GM23338 (cell line): ENCODE measurements at regions not wholly inside any gene's neighbourhood (a gene's known extent, or its start where the extent isn't known, plus 50 kb on each side); places are given as distances from the start of the nearest gene placed in this dataset.
A peak's percentile ranks its signal among the peaks of the same experiment; 100 is the strongest.

Experiments
- ATAC-seq: fragments of 200-7000 bp; cut with Tn5 transposase; 3 replicates; pipeline ENCODE4 v1.9.1; 2020
- DNase-seq: peaks from one replicate; pipeline ENCODE4 v3.0.0-alpha.2; 2015; ENCODE audit warnings: low spot score
- H2AFZ ChIP-seq: fragments of 200-600 bp; sonication (generic); 2 replicates; pipeline ENCODE4 v1.8.0; 2016; ENCODE audit warnings: antibody characterized with exemption, mild to moderate bottlenecking, moderate library complexity
- H3F3A ChIP-seq: fragments of 200-600 bp; sonication (generic); replicated peaks from 2 replicates; pipeline ENCODE4 v1.8.0; 2017; ENCODE audit warnings: antibody characterized with exemption, mixed run types, low read depth
- H3K27ac ChIP-seq: fragments of 200-600 bp; sonication (generic); 2 replicates; pipeline ENCODE4 v1.6.1; 2016; ENCODE audit warnings: low read depth
- H3K27me3 ChIP-seq: fragments of 200-600 bp; sonication (generic); 2 replicates; pipeline ENCODE4 v1.8.0; 2016; ENCODE audit warnings: mild to moderate bottlenecking, mixed run types, moderate library complexity; ENCODE audit not compliant: insufficient read depth
- H3K36me3 ChIP-seq: fragments of 200-600 bp; sonication (generic); 2 replicates; pipeline ENCODE4 v1.8.0; 2016; ENCODE audit warnings: mild to moderate bottlenecking; ENCODE audit not compliant: insufficient read depth
- H3K4me1 ChIP-seq: fragments of 200-600 bp; sonication (generic); 2 replicates; pipeline ENCODE4 v1.8.0; 2016; ENCODE audit warnings: mild to moderate bottlenecking, moderate library complexity; ENCODE audit not compliant: insufficient read depth
- H3K4me2 ChIP-seq: fragments of 200-600 bp; sonication (generic); 2 replicates; pipeline ENCODE4 v1.7.1; 2017; ENCODE audit warnings: mixed run types
- H3K4me3 ChIP-seq: fragments of 200-600 bp; sonication (generic); 2 replicates; pipeline ENCODE4 v1.6.1; 2016; ENCODE audit warnings: mixed run types
- H3K79me2 ChIP-seq: fragments of 200-600 bp; sonication (generic); replicated peaks from 2 replicates; pipeline ENCODE4 v1.8.0; 2017; ENCODE audit warnings: mild to moderate bottlenecking; ENCODE audit not compliant: insufficient read depth
- H3K9me2 ChIP-seq: fragments of 200-600 bp; sonication (generic); 2 replicates; pipeline ENCODE4 v1.8.0; 2017; ENCODE audit not compliant: insufficient read depth
- H4K20me1 ChIP-seq: fragments of 200-600 bp; sonication (generic); replicated peaks from 2 replicates; pipeline ENCODE4 v1.8.0; 2017; ENCODE audit warnings: mild to moderate bottlenecking; ENCODE audit not compliant: insufficient read depth
- H3K27ac Mint-ChIP-seq: 2 replicates; pipeline ENCODE4 v1.8.0; 2020; ENCODE audit warnings: inconsistent platforms, mild to moderate bottlenecking, moderate library complexity, mixed read lengths
- H3K27me3 Mint-ChIP-seq: 3 replicates; pipeline ENCODE4 v1.8.0; 2022; ENCODE audit warnings: low read depth, mild to moderate bottlenecking, moderate library complexity, mixed read lengths, inconsistent platforms; ENCODE audit not compliant: insufficient read depth, poor library complexity
- H3K36me3 Mint-ChIP-seq: 3 replicates; pipeline ENCODE4 v1.8.0; 2021; ENCODE audit warnings: low read depth, mild to moderate bottlenecking, inconsistent platforms, moderate library complexity, mixed read lengths
- H3K4me1 Mint-ChIP-seq: 3 replicates; pipeline ENCODE4 v1.8.0; 2020; ENCODE audit warnings: mild to moderate bottlenecking, inconsistent platforms, mixed read lengths
- H3K4me3 Mint-ChIP-seq: 3 replicates; pipeline ENCODE4 v1.8.0; 2021; ENCODE audit warnings: moderate library complexity, mild to moderate bottlenecking, inconsistent platforms, mixed read lengths
- H3K9me3 Mint-ChIP-seq: 3 replicates; pipeline ENCODE4 v1.8.0; 2020; ENCODE audit warnings: moderate library complexity, mild to moderate bottlenecking, inconsistent platforms, mixed read lengths
- CREB1 ChIP-seq: fragments of 250-450 bp; sonication (Bioruptor Pico); IDR thresholded peaks from 2 replicates; pipeline ENCODE4 v1.5.0; 2020; ENCODE audit warnings: low read depth, mild to moderate bottlenecking, moderate library complexity
- EZH2phosphoT487 ChIP-seq: fragments of 200-600 bp; sonication (generic); IDR thresholded peaks from one replicate; pipeline ENCODE4 v1.8.1; 2018; ENCODE audit warnings: antibody characterized with exemption; ENCODE audit not compliant: unreplicated experiment
- JUNB ChIP-seq: IDR thresholded peaks from one replicate; pipeline ENCODE4 v1.6.1; 2016; ENCODE audit warnings: antibody characterized with exemption; ENCODE audit not compliant: unreplicated experiment
- NANOG ChIP-seq: IDR thresholded peaks from 2 replicates; pipeline ENCODE4 v1.6.1; 2016; ENCODE audit warnings: antibody characterized with exemption, borderline replicate concordance
- POLR2AphosphoS5 ChIP-seq: IDR thresholded peaks from 2 replicates; pipeline ENCODE4 v1.6.1; 2016; ENCODE audit warnings: antibody characterized with exemption, low read depth
- STAT1 ChIP-seq: IDR thresholded peaks from one replicate; pipeline ENCODE4 v1.6.1; 2016; ENCODE audit warnings: antibody characterized with exemption; ENCODE audit not compliant: unreplicated experiment
- ZNF114 ChIP-seq: fragments of 250-450 bp; sonication (Bioruptor Pico); IDR thresholded peaks from 2 replicates; pipeline ENCODE4 v1.5.0; 2020; ENCODE audit warnings: mild to moderate bottlenecking, moderate library complexity
- TF ChIP-seq, protein P1 (sequence below), 2 experiments: fragments of 200-600 bp in 1 of 2; sonication (generic) in 1 of 2; conservative IDR thresholded peaks; 2 replicates each; pipeline versions ENCODE4 v1.5.1 to v1.6.1; 2016 to 2017; ENCODE audit warnings: antibody characterized with exemption in 2 of 2, low read depth in 2 of 2, mild to moderate bottlenecking in 2 of 2, moderate library complexity in 1 of 2
- TF ChIP-seq, protein P2 (sequence below): fragments of 250-450 bp; sonication (Bioruptor Pico); IDR thresholded peaks from 2 replicates; pipeline ENCODE4 v1.5.0; 2020; ENCODE audit warnings: mild to moderate bottlenecking, moderate library complexity
- TF ChIP-seq, protein P3 (sequence below): IDR thresholded peaks from one replicate; pipeline ENCODE4 v1.6.1; 2018; ENCODE audit warnings: antibody characterized with exemption; ENCODE audit not compliant: unreplicated experiment

DNA sequence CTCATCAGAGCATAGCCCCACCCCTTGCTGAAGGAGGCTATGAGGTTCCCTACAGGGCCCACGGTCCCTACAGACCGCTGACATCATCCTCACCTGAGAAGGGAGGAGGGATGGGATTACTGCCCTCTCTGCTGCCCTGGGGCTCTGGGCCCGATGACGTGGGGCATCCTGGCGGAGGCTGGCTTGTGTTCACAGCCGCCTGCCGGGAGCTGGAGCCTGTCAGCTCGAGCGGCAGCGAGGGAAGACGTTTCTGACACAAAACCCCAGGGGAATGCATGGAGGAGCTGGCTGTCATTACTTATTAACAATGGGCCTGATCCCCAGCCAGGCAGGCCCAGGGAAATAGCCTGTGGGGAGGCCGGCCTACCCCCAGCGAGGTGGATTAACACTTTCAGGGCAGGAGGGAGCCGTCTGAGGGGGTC lies 106.6 kb upstream of the ATP6AP2 start:
- Mint-ChIP-seq H3K36me3 (no peaks in the 10 kb centered on the region), H3K27me3 (peaks cover 14% of the 10 kb centered on the region), H3K4me1 (peaks cover 45% of the 10 kb centered on the region), H3K4me3 (peak overlapping the region; percentile 59), H3K27ac (peak overlapping the region; percentile 83; the same call in 1 of the 2 replicates), H3K9me3 (no peaks in the 10 kb centered on the region)
- Histone ChIP-seq H3K4me2 (no peak overlapping the region), H3K9me2 (no peaks in the 10 kb centered on the region), H3K79me2 (no peaks in the 10 kb centered on the region), H3F3A (no peaks in the 10 kb centered on the region; the same call in 1 of the 2 replicates), H2AFZ (no peak overlapping the region), H3K27me3 (no peaks in the 10 kb centered on the region), H3K4me1 (peaks cover 17% of the 10 kb centered on the region; the same call in 1 of the 2 replicates), H3K27ac (no peak overlapping the region), H3K4me3 (no peak overlapping the region), H3K36me3 (no peaks in the 10 kb centered on the region), H4K20me1 (no peaks in the 10 kb centered on the region)
- DNase-seq (peak; percentile 85), ATAC-seq (peak; percentile 87)
- TF ChIP-seq CREB1 (CRISPR knock-in tag) (peak; percentile 66), STAT1 (no peak)

DNA sequence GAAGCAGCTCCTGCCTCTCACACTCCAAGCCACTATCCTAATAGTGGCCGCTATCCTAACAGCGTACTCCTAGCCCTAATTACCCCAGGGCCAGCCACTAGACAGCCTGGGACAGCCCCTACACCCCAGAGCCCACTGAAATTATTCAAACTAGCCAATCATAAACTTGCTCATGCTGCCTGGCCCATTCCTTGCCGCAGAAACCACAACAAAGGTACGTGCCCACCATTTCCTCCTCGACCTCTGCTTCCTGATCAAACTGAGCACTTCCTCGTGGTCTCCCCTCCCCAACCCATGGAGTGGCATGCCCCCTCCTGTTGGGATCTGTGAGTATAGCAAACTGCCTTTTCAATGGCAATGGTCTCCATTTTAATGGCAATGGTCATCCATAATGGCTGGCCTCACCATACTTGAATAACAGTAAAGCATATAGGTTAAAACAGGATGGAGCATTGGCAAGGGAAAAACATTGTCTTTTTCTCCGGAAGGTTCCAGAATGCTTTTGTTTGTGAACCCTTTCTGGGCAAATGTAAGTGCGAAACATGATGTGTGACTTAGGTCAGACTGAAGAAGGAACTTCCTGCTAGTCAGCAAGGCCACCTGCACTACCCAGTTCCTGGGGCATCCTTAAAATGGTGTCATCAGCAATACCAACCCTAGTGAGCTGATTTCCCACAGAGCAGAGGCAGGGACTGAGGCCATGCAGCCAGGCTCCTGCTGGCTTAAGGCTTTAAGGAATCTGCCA lies 107.1 kb upstream of the ATP6AP2 start:
- Mint-ChIP-seq H3K9me3 (no peaks in the 10 kb centered on the region), H3K4me3 (no peak overlapping the region), H3K4me1 (peaks cover 43% of the 10 kb centered on the region), H3K27ac (no peak overlapping the region), H3K27me3 (peaks cover 14% of the 10 kb centered on the region), H3K36me3 (no peaks in the 10 kb centered on the region)
- Histone ChIP-seq H3K4me1 (peaks cover 17% of the 10 kb centered on the region; the same call in 1 of the 2 replicates), H3K27me3 (no peaks in the 10 kb centered on the region), H3K9me2 (no peaks in the 10 kb centered on the region), H3K36me3 (no peaks in the 10 kb centered on the region), H3K4me3 (no peak overlapping the region), H3K79me2 (no peaks in the 10 kb centered on the region), H4K20me1 (no peaks in the 10 kb centered on the region), H3K4me2 (0 out of 2 replicates have a peak overlapping the region, but pooled peaks have one; percentile 20), H3K27ac (no peak overlapping the region), H3F3A (no peaks in the 10 kb centered on the region; the same call in 1 of the 2 replicates), H2AFZ (no peak overlapping the region)
- no peak for DNase-seq
- no peak for ATAC-seq
- TF ChIP-seq CREB1 (CRISPR knock-in tag) (no peak), NANOG (no peak), ZNF114 (no peak), JUNB (no peak), POLR2AphosphoS5 (no peak), EZH2phosphoT487 (no peak)
- TF ChIP-seq, protein P1, sequence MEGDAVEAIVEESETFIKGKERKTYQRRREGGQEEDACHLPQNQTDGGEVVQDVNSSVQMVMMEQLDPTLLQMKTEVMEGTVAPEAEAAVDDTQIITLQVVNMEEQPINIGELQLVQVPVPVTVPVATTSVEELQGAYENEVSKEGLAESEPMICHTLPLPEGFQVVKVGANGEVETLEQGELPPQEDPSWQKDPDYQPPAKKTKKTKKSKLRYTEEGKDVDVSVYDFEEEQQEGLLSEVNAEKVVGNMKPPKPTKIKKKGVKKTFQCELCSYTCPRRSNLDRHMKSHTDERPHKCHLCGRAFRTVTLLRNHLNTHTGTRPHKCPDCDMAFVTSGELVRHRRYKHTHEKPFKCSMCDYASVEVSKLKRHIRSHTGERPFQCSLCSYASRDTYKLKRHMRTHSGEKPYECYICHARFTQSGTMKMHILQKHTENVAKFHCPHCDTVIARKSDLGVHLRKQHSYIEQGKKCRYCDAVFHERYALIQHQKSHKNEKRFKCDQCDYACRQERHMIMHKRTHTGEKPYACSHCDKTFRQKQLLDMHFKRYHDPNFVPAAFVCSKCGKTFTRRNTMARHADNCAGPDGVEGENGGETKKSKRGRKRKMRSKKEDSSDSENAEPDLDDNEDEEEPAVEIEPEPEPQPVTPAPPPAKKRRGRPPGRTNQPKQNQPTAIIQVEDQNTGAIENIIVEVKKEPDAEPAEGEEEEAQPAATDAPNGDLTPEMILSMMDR (conservative IDR thresholded peaks at IDR 0.05; ENCODE audit: low read depth in 2 of 2): no peak
- TF ChIP-seq, protein P2, sequence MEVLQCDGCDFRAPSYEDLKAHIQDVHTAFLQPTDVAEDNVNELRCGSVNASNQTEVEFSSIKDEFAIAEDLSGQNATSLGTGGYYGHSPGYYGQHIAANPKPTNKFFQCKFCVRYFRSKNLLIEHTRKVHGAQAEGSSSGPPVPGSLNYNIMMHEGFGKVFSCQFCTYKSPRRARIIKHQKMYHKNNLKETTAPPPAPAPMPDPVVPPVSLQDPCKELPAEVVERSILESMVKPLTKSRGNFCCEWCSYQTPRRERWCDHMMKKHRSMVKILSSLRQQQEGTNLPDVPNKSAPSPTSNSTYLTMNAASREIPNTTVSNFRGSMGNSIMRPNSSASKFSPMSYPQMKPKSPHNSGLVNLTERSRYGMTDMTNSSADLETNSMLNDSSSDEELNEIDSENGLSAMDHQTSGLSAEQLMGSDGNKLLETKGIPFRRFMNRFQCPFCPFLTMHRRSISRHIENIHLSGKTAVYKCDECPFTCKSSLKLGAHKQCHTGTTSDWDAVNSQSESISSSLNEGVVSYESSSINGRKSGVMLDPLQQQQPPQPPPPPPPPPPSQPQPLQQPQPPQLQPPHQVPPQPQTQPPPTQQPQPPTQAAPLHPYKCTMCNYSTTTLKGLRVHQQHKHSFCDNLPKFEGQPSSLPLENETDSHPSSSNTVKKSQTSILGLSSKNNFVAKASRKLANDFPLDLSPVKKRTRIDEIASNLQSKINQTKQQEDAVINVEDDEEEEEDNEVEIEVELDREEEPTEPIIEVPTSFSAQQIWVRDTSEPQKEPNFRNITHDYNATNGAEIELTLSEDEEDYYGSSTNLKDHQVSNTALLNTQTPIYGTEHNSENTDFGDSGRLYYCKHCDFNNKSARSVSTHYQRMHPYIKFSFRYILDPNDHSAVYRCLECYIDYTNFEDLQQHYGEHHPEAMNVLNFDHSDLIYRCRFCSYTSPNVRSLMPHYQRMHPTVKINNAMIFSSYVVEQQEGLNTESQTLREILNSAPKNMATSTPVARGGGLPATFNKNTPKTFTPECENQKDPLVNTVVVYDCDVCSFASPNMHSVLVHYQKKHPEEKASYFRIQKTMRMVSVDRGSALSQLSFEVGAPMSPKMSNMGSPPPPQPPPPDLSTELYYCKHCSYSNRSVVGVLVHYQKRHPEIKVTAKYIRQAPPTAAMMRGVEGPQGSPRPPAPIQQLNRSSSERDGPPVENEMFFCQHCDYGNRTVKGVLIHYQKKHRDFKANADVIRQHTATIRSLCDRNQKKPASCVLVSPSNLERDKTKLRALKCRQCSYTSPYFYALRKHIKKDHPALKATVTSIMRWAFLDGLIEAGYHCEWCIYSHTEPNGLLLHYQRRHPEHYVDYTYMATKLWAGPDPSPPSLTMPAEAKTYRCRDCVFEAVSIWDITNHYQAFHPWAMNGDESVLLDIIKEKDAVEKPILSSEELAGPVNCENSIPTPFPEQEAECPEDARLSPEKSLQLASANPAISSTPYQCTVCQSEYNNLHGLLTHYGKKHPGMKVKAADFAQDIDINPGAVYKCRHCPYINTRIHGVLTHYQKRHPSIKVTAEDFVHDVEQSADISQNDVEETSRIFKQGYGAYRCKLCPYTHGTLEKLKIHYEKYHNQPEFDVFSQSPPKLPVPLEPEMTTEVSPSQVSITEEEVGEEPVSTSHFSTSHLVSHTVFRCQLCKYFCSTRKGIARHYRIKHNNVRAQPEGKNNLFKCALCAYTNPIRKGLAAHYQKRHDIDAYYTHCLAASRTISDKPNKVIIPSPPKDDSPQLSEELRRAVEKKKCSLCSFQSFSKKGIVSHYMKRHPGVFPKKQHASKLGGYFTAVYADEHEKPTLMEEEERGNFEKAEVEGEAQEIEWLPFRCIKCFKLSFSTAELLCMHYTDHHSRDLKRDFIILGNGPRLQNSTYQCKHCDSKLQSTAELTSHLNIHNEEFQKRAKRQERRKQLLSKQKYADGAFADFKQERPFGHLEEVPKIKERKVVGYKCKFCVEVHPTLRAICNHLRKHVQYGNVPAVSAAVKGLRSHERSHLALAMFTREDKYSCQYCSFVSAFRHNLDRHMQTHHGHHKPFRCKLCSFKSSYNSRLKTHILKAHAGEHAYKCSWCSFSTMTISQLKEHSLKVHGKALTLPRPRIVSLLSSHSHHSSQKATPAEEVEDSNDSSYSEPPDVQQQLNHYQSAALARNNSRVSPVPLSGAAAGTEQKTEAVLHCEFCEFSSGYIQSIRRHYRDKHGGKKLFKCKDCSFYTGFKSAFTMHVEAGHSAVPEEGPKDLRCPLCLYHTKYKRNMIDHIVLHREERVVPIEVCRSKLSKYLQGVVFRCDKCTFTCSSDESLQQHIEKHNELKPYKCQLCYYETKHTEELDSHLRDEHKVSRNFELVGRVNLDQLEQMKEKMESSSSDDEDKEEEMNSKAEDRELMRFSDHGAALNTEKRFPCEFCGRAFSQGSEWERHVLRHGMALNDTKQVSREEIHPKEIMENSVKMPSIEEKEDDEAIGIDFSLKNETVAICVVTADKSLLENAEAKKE: no peak
- TF ChIP-seq, protein P3, sequence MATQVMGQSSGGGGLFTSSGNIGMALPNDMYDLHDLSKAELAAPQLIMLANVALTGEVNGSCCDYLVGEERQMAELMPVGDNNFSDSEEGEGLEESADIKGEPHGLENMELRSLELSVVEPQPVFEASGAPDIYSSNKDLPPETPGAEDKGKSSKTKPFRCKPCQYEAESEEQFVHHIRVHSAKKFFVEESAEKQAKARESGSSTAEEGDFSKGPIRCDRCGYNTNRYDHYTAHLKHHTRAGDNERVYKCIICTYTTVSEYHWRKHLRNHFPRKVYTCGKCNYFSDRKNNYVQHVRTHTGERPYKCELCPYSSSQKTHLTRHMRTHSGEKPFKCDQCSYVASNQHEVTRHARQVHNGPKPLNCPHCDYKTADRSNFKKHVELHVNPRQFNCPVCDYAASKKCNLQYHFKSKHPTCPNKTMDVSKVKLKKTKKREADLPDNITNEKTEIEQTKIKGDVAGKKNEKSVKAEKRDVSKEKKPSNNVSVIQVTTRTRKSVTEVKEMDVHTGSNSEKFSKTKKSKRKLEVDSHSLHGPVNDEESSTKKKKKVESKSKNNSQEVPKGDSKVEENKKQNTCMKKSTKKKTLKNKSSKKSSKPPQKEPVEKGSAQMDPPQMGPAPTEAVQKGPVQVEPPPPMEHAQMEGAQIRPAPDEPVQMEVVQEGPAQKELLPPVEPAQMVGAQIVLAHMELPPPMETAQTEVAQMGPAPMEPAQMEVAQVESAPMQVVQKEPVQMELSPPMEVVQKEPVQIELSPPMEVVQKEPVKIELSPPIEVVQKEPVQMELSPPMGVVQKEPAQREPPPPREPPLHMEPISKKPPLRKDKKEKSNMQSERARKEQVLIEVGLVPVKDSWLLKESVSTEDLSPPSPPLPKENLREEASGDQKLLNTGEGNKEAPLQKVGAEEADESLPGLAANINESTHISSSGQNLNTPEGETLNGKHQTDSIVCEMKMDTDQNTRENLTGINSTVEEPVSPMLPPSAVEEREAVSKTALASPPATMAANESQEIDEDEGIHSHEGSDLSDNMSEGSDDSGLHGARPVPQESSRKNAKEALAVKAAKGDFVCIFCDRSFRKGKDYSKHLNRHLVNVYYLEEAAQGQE: no peak
